ENCODE measurements at regions not wholly inside any gene's neighbourhood (a gene's known extent, or its start where the extent isn't known, plus 50 kb on each side); places are given as distances from the start of the nearest gene placed in this dataset.
"Not testable (repeated sequence)": the region's sequence is repeated elsewhere in the genome, so short reads cannot be mapped to it uniquely, and the experiment has no call there.

DNA sequence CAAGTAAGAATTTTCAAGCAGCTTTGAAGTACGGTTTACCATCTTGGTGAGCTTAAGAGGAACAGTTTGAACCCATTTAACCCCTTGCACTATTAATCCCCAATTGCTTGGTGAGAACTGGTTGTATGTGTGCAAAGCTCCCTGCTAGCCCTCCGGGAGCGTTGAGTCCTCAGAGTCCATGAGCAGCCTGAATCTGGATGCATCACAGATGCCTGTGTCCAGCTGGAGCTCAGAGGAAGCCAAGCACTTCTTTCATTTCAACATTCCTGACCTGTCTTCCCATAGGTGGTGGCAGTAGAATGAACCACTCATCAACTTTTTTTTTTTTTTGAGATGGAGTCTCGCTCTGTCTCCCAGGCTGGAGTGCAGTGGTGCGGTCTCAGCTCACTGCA is 199.9 kb upstream of the IRF2BP2 start:
- 100% methylated on average over 4 of the region's 5 CpGs for WGBS (ENCODE audit: low lambda C conversion rate)
- CTCF ChIA-PET (ENCODE audit: low intra/inter-chr PET ratio, low total read pairs); H3K4me3 ChIP-seq (replicated peaks in 1 of 3; ENCODE audit: insufficient read depth in 1 of 3, low read depth in 2 of 3, low read length in 3 of 3); H3K27ac ChIP-seq (ENCODE audit: extremely low read length, insufficient read depth, low read length); H3K27me3 ChIP-seq (ENCODE audit: control insufficient read depth in 1 of 2, insufficient read depth in 2 of 2, low read length in 2 of 2); H4K20me1 ChIP-seq (ENCODE audit: insufficient read depth, low read length); ATAC-seq; BruUV-seq (replicated peaks); POLR2A ChIA-PET; H3K9ac ChIP-seq (ENCODE audit: insufficient read depth, low read depth, low read length); H3K9me3 ChIP-seq (ENCODE audit: low read length); H3K36me3 ChIP-seq (replicated peaks in 1 of 2; ENCODE audit: control insufficient read depth in 1 of 2, insufficient read depth in 2 of 2, low read length in 2 of 2); in situ Hi-C loops (cut with HindIII; ENCODE audit: extremely low pct_ligation_motif_present, low pct_unique_long_range_greater_than_20kb); DNase-seq (ENCODE audit: low spot score); H3K79me2 ChIP-seq (ENCODE audit: insufficient read depth, low read length); H2AFZ ChIP-seq (ENCODE audit: low read length); H3K4me2 ChIP-seq (ENCODE audit: low read depth, low read length); FAIRE-seq: not testable (repeated sequence)
- peaks cover 16% of the 10 kb centered on the region for H3K4me1 ChIP-seq (ENCODE audit: insufficient read depth, low read length)
- intact Hi-C loops (cut with micrococcal nuclease; ENCODE audit: unreplicated experiment), result loop anchor here (10.0 kb wide), 2 partner anchors 65 to 205 kb away; no protein-coding TSS in a partner anchor

DNA sequence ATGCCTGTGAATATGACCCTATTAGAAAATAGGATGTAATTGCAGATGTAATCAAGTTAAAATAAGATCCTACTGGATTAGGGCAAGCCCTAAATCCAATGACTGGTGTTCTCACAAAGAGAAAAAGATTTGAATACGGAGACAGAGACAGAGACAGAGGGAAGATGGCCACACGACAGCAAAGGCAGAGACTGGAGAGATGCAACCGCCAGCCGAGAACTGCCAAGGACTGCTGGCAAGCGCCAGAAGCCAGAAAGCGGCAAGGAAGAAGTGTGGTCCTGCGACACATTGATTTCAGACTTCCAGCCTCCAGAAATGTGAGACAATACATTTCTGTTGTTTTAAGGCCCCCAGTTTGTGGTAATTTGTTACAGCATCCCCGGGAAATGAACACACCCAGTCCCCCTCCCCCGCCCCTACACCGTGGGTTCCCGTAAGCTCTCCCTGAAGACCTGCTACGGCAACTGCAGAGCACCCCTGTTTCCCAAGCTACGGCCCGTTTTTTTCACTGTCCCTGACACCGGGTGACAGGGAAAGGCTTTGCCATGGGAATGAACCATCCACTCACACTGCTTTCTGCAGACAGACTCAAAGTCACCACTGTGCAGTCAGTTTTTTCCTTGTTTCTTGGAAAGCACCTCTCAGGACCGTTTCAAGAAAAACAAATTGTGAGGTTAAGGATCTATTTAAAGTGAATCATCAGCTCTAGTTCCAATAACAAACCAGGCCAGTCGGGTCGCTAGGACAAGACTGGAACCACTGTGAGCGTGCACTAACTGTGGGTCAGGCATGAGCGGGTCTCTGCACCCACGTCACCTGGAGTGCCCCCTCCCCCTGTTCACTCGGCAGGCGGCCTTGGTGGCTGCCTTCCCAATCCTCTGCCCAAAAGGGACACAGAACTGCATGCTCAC is 199.2 kb upstream of the IRF2BP2 start:
- H3K36me3 ChIP-seq (replicated peaks in 1 of 2; ENCODE audit: control insufficient read depth in 1 of 2, insufficient read depth in 2 of 2, low read length in 2 of 2); POLR2A ChIA-PET; ATAC-seq; H2AFZ ChIP-seq (ENCODE audit: low read length); H3K27ac ChIP-seq (ENCODE audit: extremely low read length, insufficient read depth, low read length); H3K4me2 ChIP-seq (ENCODE audit: low read depth, low read length); DNase-seq (ENCODE audit: low spot score); CTCF ChIA-PET (ENCODE audit: low intra/inter-chr PET ratio, low total read pairs); FAIRE-seq; H3K27me3 ChIP-seq (ENCODE audit: control insufficient read depth in 1 of 2, insufficient read depth in 2 of 2, low read length in 2 of 2); H3K79me2 ChIP-seq (ENCODE audit: insufficient read depth, low read length); H3K9me3 ChIP-seq (ENCODE audit: low read length); BruUV-seq (replicated peaks); H3K9ac ChIP-seq (ENCODE audit: insufficient read depth, low read depth, low read length); H4K20me1 ChIP-seq (ENCODE audit: insufficient read depth, low read length); H3K4me3 ChIP-seq (replicated peaks in 1 of 3; ENCODE audit: insufficient read depth in 1 of 3, low read depth in 2 of 3, low read length in 3 of 3); in situ Hi-C loops (cut with HindIII; ENCODE audit: extremely low pct_ligation_motif_present, low pct_unique_long_range_greater_than_20kb); intact Hi-C loops (cut with micrococcal nuclease; ENCODE audit: unreplicated experiment): not testable (repeated sequence)
- 98% methylated on average over 10 of the region's 23 CpGs for WGBS (ENCODE audit: low lambda C conversion rate)
- H3K4me1 ChIP-seq (ENCODE audit: insufficient read depth, low read length), result peaks cover 12% of the 10 kb centered on the region

DNA sequence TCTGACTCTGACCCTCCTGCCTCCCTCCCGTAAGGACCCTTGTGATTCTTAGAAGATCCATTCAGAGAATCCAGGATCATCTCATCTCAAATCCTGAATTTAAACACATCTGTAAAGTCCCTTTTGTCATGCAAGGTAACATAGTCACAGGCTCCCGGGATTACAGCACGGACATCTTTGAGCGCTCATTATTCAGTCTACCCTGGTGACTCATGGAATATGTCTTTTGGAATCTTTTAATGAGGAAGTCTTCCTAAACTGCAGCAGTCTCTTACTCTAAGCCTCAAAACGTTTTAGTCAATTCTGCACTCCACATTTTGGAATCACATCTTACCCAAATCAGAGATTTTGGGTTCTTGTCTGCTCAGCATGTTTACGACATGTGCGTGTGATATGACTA is 198.5 kb upstream of the IRF2BP2 start:
- POLR2A ChIA-PET; intact Hi-C loops (cut with micrococcal nuclease; ENCODE audit: unreplicated experiment); H3K4me3 ChIP-seq (replicated peaks in 1 of 3; ENCODE audit: insufficient read depth in 1 of 3, low read depth in 2 of 3, low read length in 3 of 3); H3K79me2 ChIP-seq (ENCODE audit: insufficient read depth, low read length); H3K4me2 ChIP-seq (ENCODE audit: low read depth, low read length); in situ Hi-C loops (cut with HindIII; ENCODE audit: extremely low pct_ligation_motif_present, low pct_unique_long_range_greater_than_20kb); H3K9ac ChIP-seq (ENCODE audit: insufficient read depth, low read depth, low read length); DNase-seq (ENCODE audit: low spot score); CTCF ChIA-PET (ENCODE audit: low intra/inter-chr PET ratio, low total read pairs); BruUV-seq (replicated peaks); H3K36me3 ChIP-seq (replicated peaks in 1 of 2; ENCODE audit: control insufficient read depth in 1 of 2, insufficient read depth in 2 of 2, low read length in 2 of 2); FAIRE-seq; H2AFZ ChIP-seq (ENCODE audit: low read length); H3K27me3 ChIP-seq (ENCODE audit: control insufficient read depth in 1 of 2, insufficient read depth in 2 of 2, low read length in 2 of 2); H4K20me1 ChIP-seq (ENCODE audit: insufficient read depth, low read length); H3K27ac ChIP-seq (ENCODE audit: extremely low read length, insufficient read depth, low read length); ATAC-seq; H3K9me3 ChIP-seq (ENCODE audit: low read length): not testable (repeated sequence)
- WGBS (ENCODE audit: low lambda C conversion rate), result 69% methylated on average over 5 of the region's 7 CpGs
- H3K4me1 ChIP-seq (ENCODE audit: insufficient read depth, low read length), result peaks cover 12% of the 10 kb centered on the region

DNA sequence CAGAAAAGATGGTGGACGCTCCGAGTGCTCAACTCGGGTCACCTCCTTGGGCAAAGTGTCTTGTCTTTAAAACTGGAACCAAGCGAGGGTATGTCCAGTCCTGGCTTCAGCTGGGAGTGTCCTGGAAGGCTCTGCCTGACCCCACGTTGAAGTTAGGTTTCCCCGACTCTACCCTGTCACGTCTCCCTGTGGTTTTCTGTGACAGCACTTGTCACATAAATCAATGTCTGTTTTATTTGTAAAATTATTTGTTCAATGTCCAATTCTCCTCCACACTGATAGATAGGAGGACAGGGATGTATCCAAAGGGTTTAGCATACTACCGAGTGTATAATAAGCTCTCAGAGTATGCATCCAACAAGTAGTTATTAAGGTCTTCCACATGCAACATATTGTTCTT is 197.7 kb upstream of the IRF2BP2 start:
- intact Hi-C loops (cut with micrococcal nuclease; ENCODE audit: unreplicated experiment); H3K4me2 ChIP-seq (ENCODE audit: low read depth, low read length); H3K27me3 ChIP-seq (ENCODE audit: control insufficient read depth in 1 of 2, insufficient read depth in 2 of 2, low read length in 2 of 2); FAIRE-seq; DNase-seq (ENCODE audit: low spot score); ATAC-seq; H3K79me2 ChIP-seq (ENCODE audit: insufficient read depth, low read length); H4K20me1 ChIP-seq (ENCODE audit: insufficient read depth, low read length); H2AFZ ChIP-seq (ENCODE audit: low read length); H3K27ac ChIP-seq (ENCODE audit: extremely low read length, insufficient read depth, low read length); CTCF ChIA-PET (ENCODE audit: low intra/inter-chr PET ratio, low total read pairs); POLR2A ChIA-PET; H3K9me3 ChIP-seq (ENCODE audit: low read length); H3K9ac ChIP-seq (ENCODE audit: insufficient read depth, low read depth, low read length); H3K36me3 ChIP-seq (replicated peaks in 1 of 2; ENCODE audit: control insufficient read depth in 1 of 2, insufficient read depth in 2 of 2, low read length in 2 of 2); H3K4me3 ChIP-seq (replicated peaks in 1 of 3; ENCODE audit: insufficient read depth in 1 of 3, low read depth in 2 of 3, low read length in 3 of 3); BruUV-seq (replicated peaks); in situ Hi-C loops (cut with HindIII; ENCODE audit: extremely low pct_ligation_motif_present, low pct_unique_long_range_greater_than_20kb): not testable (repeated sequence)
- WGBS (ENCODE audit: low lambda C conversion rate), result 65% methylated on average over 5 of the region's 8 CpGs
- peaks cover 12% of the 10 kb centered on the region for H3K4me1 ChIP-seq (ENCODE audit: insufficient read depth, low read length)
